HG02885 (cell line): ENCODE measurements at regions not wholly inside any gene's neighbourhood (a gene's known extent, or its start where the extent isn't known, plus 50 kb on each side); places are given as distances from the start of the nearest gene placed in this dataset.

Experiments used
- ATAC-seq: cut with Tn5 transposase; IDR thresholded peaks from one replicate; pipeline ENCODE4 v1.9.1; 2021; ENCODE audit warnings: mild to moderate bottlenecking; ENCODE audit not compliant: unreplicated experiment, poor library complexity

- ATAC-seq: no peak
Observed at GRCh38 chr10:88058750-88059149, 195.3 kb downstream of the PTEN start.

DNA sequence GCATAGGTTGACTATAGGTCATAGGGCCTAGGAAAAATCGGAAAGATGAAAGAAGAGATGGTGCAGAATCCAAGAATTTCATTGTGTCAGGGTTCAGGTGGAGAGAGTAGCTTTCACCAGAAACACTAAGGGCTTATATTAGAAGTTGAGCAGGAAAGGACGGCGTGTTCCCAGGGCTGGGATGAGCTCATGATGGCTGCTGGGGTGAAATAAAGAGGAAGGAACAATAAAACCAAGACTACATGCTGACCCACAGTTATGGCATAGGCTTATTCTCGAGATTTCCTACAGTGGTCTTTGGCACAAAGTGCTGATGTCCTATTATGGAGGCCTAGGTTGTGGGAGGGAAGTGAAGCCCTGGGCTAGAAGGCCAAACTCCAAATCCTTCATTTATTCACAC, 195.8 kb downstream of the PTEN start:
- no peak for ATAC-seq

DNA sequence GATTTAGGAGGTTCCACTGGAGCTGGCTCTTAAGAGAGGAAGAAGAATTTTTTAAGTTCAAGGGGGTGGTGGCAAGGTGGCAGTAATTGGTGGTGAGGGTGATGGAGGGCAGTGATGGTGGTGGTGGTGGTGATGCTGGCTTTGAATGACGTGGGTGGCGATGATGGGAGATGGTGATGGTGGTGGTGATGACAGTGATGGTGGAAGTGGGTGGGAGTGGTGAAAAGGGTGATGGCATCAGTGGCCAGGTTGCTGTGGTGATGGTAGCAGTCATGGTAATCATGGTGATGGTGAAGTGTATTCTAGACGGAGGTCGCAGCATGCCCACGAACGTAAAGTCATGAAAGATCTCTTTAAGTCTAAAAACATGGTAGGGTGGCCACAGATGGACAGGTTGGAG, 197.3 kb downstream of the PTEN start:
- ATAC-seq: no peak

DNA sequence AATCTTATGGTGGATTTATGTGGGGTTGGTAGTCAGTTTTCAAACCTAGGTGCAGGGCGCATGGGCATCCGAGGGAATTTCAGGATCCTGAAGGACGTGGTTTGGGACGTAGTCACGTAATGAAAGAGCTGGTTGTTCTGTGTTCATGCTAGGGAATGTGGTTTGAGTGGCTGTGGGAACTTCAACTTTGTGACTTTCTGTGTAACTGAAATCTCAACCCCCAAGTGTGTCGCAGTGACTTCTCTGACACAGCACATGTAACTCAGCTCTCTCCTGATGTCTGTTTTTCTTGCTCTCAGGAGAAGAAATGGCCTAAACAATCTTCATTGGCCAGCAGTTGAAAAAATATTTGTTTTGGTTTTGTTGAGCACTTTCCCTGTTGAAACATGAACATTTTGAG, 199.0 kb downstream of the PTEN start:
- no peak for ATAC-seq

- no peak for ATAC-seq
Observed at GRCh38 chr10:88062798-88063472, 199.5 kb downstream of the PTEN start.

DNA sequence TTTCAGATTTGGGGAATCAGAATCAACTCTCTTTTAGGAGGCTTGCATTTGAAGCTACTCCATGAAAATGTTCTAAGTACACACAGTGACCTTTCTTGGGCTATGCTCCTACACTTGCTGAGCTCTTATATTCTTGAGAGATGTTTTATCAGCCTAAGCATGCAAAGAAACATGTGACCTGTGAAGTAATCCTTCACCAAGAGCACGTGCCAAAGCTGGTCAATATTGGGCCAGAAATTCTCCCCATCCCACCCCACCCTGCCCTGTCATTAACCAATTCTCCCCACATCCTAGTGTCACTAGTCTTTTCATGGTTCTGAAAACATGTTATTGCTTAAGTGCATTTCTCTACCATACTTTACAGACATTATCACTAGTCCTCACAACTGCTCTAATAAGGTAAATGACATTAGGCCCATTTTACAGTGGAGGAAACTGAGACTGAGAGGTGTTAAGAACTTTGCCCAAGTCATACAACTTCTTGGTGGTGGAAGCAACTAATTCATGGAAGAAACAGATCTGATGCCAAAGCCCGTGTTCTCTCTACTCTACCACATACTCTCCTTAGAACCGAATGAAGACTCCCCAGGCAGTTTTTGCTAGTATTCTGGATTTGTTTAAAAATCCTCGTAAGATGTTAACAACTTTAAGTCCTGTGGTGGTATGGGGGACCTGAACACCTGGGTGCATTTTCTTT, 200.6 kb downstream of the PTEN start:
- ATAC-seq: no peak

DNA sequence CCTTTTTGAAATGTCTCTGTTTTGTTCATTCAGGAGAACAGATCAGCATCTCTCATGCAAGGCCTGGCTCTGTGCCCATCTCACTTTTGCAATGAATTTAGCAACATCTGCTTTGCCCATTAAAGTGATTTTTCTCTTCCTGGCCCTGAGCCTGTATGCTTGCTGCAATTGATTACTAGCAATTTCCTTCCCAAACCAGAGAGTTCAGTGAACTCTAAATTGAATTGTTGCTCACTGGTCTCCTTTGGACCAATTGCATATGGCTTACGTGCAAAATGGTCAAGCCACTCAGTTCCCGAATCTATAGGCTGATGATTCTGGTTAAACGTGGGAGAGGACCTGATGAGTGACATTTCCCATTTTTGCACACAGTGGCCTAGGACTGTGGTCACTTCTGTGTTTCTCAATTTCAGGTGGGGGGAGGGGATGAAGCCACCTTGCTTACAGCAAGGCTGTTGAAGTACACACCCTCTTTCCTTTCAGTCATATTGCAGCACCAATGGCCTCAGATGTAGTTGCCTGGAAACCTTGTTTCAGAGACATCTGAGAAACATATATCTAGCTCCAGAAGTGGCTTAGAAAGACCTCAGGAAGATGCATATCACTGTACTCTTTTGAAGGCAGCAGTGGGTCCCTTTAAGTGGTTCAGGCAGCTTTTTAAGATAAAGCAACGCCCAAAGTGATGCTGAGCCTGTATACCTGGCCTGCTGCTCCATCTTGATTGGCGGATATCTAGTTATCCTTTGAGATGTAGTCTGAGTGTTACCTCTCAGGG, 201.4 kb downstream of the PTEN start:
- peak; percentile 74 for ATAC-seq

- peak; percentile 38 for ATAC-seq
Observed at GRCh38 chr10:88065383-88066049, 202.1 kb downstream of the PTEN start.

GRCh38 chr10:88066319-88066718, 202.9 kb downstream of the PTEN start:
- no peak for ATAC-seq

DNA sequence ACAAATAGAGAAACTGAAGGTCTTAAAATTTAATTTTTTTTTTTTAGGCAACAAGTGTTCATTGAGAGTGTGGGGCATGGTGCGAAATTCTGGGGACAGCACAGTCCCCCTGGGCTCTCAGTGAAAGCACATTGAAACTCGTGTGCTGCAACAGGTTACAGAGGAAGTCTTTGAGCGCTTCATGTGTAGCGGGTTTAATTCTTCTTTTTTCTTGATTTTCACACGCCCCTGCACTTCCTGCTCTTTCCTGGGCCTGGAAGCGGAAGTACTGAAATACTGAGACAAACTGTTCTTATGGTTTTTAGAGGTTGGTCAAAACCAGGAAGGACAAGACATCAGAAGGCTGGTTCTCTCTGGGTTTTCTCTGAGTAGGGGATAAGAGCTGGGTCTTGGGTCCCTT, 203.5 kb downstream of the PTEN start:
- ATAC-seq: no peak

DNA sequence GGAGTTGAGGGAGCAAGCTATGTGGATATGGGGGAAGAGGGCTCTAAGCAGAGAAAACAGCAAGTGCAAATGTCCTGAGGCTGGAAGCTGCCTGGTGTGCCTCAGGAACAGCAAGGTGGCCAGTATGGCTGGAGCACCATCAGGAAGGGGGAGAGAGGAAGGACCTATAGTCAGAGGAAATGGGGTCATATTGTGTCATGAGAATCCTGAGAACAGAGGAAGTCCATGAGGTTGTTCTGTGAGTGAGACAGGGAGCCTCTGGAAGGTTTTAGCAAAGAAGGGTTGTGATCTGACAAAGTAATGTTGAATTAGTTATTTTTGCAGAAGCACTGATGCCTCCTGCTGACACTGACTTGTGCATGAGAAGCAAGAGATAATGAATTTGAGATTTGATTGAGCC, 204.3 kb downstream of the PTEN start:
- ATAC-seq: no peak

DNA sequence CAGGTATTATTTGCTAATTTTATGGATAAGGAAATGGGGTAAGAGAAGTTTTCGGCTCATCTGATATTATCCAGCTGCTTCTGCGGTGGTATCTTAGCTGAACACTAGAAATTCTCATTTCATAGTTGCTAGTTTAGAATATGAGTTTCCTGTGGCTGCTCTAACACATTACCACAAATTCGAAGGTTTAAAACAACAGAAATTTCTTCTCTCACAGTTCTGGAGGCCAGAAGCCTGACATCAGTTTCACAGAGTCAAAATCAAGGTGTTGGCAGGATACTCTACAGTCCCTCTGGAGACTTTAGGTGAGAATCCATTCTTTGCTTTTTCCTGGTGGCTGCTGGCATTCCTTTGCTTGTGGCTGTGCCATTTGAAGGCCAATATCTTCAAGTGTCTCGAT, 205.9 kb downstream of the PTEN start:
- ATAC-seq: no peak

DNA sequence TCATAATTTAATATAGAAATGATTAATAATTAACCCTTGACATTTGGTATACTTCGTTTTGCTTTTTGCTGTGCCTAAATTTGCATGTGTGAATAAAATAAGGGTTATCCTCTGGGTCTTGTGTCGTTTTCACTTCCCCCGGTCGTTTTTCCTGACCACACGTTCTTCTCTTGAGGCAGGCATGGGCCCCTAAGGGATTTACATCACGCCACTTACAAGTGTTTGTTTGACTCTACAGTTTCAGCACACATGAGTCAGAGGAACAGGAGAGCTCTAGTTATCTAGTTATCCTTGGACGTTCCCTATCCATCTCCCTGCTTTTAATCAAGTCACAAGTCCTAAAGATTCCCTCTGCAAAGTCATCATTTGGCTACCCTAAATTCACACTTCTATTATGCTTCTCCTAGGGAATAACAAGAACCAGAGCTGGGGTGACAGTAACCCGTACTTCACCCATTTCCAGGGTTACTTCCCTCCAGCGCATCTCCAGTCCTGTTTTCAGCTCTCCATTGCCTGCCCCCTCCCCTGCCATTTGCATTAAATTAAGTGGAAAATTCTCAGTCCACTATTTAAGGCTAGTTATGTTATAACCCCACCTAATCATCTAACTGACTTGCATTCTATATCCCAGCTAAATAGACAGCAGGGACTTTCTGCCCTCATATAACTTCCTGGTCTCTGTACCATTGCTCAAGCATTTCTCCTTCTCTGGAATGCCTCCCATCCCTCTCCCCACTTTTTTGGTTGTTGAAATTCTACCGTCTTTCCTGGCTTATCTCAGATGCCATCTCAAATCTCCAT, 206.9 kb downstream of the PTEN start:
- ATAC-seq: peak; percentile 60

GRCh38 chr10:88071879-88072278, 208.5 kb downstream of the PTEN start:
- ATAC-seq: no peak

- no peak for ATAC-seq
Observed at GRCh38 chr10:88073682-88074081, 210.3 kb downstream of the PTEN start.

GRCh38 chr10:88074971-88075370, 211.5 kb downstream of the PTEN start:
- ATAC-seq: no peak

DNA sequence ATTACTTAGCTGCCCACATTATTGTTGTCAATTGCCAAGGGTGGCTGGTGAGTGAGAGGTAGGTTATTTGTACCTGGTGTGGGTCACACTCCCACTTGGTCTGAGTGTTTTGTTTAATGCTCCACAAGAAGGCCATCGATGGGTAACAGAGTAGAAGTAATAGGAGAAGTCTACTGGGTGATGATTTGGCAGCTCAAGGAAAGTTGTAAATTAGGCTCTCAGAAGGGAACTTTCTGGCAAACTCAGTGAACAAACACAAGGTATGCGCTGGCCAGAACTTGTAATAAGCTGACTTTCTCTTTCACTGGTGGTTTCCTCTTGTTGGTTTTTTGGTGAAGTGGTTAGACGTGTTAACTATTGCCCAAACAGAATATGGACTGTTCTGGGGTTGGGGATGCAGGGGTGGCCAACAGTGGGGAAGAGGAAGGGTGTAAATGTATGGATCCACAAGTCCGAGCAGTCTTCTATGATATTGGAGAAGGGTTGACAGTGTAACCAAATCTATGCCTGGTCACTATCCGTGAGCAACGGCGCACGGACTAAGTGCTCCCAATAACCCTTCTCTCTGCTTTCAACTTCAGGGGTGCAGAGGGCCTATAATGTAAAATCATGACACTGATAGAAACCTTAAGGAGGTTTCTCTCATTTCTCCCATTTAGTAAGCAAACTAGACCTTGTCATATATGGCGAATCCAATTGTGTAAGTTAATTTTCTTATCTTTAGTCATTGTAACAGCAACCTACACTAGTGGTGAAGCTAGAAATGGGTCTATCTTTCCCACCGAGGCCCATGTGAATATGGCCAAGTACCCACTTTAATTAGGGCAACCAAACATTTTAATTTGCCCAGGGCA, 212.8 kb downstream of the PTEN start:
- ATAC-seq: peak; percentile 67

GRCh38 chr10:88077977-88078376, 214.6 kb downstream of the PTEN start:
- no peak for ATAC-seq

DNA sequence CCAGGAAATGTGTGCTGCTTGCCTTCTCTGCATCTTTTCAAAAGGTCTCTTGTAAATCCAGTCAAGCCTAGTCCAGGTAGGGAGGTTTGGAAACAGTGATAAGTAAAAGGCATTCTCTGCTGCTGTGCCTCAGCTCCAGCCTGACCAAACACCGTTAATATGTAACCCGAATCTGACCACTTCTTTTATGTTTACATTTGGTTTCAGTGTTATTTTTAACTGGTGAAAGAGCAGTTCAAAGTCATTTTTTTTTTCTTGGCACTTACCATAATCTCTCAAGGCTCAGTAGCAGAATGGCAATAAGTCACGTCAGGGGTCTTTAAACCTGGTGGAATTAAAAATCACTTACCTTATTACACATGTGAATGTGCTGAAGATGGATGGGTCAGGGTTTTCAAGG, 216.8 kb downstream of the PTEN start:
- peak; percentile 47 for ATAC-seq
